ENCODE measurements at regions not wholly inside any gene's neighbourhood (a gene's known extent, or its start where the extent isn't known, plus 50 kb on each side); places are given as distances from the start of the nearest gene placed in this dataset.
"Not testable (repeated sequence)": the region's sequence is repeated elsewhere in the genome, so short reads cannot be mapped to it uniquely, and the experiment has no call there.

DNA sequence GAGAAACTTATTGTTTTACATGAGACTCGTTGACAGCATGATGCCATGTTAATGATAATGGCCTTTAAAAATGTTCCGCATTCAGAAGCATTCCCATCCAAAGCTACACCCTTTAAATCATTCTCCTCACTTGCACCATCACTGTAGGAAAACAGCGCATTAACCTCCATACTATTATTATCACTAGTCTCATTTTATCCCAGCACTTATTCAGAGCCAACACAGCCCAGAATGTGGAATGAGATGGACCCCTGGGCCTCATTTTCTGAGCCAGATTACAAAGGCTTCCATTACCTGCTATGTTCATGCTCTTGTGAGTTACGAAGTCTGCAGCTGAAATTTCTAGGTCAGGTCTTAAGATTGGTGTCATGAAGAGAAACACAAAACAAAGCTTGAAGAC, 159.4 kb downstream of the HS3ST3A1 start:
- no peak for DNase-seq

- DNase-seq = no peak
These were observed 159.9 kb downstream of the HS3ST3A1 start for GRCh38 chr17:13441873-13442272.

DNA sequence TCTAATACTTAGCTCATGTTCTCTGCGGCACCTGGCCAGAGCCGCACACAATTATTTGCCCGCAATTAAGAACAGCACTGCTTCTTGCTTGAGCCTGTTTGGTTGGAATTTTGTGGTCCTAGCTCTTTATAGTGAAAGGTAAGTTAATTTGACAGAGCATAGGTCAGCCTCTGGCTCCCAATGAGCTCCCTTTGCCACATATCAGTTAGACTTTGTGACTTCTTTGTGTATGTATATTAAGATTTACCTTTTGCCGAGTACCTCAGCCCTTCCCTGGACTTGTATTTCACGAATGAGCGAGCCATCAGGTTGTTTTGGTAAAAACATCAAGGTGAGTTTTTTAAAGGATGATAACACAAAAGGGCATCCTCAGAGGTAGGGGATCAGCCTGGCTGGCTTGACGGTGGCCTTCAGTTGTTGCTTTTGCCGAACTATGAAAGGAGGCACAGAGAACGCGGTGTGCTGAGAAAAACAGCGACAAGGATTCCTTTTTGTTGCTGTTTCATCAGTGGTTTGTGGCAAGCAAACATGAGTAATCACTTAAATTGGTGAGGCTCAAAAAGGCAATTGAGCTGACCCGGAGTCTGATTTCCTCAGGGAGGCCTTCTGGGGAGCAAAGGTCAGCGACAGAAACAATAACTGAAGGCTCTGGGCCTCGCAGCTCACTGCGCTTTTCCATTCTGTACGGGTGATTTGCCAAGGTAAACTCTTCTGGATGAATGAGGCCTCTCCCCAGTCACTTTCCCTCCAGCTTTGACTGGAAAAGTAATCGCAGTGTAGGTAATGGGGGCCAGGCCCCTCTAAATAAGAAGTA, 163.6 kb downstream of the HS3ST3A1 start:
- DNase-seq = no peak

DNA sequence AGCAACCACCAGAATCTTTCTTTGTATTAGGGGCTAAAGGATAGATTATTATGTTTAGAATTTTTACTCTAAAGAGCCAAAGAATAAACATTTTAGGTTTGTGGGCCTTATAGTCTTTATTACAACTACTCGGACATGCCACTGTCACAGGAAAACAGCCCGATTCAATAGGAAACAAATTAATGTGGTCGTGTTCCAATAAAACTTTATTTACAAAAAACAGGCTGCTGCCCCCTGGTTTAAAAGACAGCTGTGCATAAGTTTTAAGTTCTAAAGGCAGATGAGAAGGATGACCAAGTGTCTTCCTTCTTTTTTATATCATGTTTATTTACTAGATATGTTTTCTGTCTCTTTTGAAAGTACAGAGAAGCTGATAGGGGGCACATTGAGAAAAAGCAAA, 166.5 kb downstream of the HS3ST3A1 start:
- DNase-seq = no peak

DNA sequence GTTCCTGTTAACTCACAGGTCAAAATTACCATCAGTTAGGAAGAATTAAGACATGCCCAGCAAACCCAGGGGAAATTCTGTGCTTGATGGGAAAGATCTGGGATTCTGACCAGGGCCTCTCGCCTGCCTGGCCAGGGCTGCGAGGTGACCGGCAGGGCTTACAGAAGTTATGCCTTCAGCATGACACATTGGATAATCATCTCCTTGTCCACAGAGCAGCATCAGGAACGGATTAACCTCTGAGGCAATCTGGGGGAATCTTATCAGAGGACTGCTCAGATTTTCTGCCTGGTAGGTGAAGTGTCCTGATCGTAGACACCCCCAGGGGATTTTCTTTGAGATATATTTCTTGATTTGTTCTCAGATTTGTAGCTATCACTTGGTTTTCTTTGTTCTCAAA, 172.5 kb downstream of the HS3ST3A1 start:
- no peak for DNase-seq

DNA sequence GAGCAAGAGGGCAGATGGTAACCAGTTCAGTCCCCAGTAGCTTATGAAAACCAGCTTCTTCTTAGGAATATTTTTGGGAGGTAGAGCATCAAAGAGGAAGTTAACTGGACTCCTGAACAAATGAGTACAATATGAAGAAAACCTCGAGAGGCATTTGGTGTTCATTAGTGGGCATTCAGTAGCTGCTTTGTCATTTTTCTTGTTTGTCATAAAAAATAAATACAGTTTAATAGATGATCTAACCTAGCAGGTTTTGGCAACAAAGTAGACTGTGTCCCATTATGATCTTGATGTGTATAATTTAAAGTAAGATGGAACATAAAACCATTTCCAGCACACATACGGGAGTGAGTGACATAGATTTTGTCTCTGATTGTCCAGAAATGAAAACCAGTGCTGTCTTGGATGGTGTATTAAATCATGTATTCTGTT, 173.1 kb downstream of the HS3ST3A1 start:
- no peak for DNase-seq

DNA sequence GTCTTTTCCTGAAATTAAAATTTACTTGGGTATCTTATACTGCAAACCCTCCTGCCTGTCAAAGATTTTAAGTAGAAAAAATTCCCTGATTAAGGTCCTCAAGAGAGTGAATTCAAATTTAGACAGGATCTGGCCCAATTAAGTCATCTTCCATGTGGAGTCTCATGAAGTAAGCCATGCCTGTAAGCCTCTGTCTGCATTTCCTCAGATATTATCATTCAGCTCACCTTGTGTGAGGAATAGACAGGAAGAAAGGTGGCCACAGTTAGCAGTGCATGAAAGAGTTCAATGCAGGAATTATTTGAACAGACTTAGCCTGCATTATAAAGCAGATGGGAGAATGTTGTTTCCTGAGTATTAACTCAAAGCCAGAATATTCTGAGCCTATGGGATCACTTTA, 174.7 kb downstream of the HS3ST3A1 start:
- no peak for DNase-seq

- no peak for DNase-seq
These were observed 176.3 kb downstream of the HS3ST3A1 start for GRCh38 chr17:13425390-13425789.

GRCh38 chr17:13421581-13422130, 180.1 kb downstream of the HS3ST3A1 start:
- DNase-seq = no peak

GRCh38 chr17:13420878-13421277, 180.9 kb downstream of the HS3ST3A1 start:
- no peak for DNase-seq

DNA sequence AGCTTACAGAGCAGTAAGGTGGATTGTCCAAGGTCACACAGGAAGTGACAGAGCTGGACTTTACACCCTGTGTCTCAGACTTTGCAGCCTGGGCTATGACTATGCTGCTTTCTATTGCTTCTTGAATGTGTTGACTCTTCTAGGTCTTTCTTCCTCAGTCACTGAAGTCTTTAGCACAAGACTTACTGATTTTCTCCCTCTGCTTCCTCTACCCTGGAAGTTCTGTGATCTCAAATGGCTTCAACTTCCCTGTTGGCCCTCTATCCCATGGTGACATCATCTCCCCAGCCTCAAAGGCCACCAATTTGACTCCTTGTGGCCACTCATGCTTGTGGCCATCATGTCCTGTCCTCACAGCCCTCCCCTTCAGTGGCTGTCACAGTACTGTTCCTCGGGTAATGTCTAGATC, 181.3 kb downstream of the HS3ST3A1 start:
- no peak for DNase-seq

DNA sequence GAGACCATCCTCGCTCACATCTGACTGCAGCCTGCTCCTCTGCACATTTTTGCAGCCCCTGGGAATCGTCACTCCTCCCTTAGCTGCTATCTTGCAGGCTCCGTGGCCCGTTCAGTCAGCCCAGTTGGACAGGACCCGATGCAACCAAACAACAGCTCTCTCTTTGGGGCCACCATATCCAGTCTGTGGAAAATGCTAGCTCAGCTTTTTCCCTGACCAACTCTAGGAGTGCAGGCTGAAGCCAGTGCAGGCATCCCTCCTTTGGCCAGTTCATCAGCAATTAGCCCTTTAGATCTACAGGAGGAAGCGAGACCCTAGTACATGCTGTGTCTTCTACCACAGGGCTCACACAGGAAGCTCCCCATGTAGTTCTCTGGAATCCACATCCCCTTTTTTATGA, 182.1 kb downstream of the HS3ST3A1 start:
- DNase-seq = no peak

DNA sequence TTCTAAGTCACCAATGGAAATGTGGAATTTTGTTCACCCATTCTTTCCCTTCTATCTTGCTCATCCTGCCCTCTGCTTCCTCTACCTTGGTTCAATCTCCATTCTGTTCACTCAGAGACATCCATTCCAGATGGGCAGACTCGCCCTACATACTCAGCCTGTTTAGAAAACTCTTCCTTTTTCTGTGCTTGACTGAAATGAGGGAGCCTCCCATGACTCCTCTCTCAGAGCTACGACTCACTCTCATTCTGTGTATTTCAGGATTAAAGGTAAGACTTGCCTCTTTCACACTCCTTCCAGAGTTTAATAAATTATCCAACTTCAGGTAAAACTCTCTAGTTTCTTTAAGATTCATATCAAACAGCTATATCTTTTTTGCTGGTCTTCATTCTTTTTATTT, 182.8 kb downstream of the HS3ST3A1 start:
- DNase-seq = no peak

GRCh38 chr17:13417381-13417950, 184.3 kb downstream of the HS3ST3A1 start:
- DNase-seq = no peak

DNA sequence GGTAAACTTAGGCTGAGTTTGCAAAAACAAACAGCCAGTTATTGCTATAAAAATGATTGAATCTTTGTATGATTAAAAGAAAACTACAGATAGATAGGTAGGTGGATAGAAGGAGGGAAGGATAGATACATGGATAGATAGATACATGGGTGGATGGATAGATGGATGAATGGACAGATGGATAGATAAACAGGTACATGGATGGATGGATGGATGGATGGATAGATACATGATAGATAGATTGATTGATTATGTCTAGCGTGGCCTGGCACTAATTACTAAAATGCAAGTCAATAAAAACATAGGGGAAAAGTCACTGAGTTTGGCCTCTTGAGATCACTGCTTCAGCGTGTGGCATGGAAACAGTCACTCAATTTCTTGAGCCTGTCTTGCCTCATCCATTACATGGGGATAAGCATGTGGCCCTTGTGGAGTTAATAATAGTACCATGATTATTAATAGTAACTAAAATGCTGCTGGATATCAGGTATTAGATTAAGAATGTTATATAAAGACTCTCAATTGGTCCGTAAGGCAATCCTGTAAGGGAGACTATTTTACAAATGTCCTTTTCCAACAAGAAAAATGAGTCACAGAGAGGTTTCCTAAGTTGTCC, 184.9 kb downstream of the HS3ST3A1 start:
- no peak for DNase-seq

DNA sequence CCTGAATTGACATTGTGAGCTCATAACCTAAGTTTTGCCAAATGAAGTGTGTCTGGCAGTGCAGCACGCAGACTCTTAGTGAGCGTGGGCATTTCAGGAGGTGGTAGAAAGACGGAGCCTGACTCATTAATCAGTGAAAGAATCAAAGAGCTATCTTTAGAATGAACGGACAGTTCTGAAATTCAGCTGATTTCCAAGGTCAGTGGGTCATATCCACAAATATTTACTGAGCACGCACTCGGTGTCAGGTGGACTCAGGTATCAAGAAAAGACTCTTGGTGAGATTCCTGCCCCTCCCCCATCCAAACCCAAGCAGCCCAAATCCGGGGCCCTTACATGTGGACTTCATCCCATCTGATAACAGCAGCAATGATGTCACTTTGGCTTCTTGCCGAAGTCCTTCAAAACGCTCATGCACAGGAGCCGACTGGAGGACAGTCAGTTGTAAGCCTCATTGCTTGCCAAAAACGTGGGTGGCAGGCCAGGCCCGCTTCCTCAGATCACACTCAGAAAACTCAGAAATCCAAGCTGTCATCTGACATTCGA, 185.8 kb downstream of the HS3ST3A1 start:
- no peak for DNase-seq

GRCh38 chr17:13415200-13415599, 186.5 kb downstream of the HS3ST3A1 start:
- DNase-seq = not testable (repeated sequence)

DNA sequence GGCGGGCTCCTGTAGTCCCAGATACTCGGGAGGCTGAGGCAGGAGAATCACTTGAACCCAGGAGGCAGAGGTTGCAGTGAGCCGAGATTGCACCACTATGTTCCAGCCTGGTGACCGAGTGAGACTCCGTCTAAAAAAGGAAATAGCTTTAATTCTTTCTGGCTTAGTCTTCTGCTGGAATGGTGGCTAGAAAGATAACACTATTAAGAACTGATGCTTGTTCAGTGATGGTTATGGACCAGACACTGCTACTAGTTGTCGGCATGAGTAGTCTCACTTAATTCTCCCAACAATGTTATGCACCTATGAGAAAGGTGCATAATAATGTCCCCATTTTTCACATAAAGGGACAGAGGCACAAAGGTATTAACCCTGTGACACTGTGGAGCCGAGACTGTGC, 188.7 kb downstream of the HS3ST3A1 start:
- no peak for DNase-seq

DNA sequence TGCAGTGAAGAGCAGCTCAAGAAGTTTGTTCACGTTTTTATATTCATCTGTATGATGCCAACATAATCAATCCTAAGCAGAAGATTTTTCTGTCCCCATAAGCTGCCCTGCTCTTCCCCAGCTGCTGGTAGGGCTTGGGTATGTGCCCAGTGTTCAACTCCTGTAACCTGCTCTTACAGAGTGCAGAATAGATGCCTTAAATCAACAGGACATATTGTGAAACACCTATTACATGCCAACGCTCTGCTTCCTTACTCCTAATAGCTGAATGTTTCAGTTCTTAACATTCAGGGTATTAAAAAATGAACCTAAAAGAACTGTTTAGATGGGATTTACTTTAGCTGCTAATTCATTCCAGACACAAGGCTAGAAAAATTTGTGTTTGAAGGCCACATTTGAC, 190.9 kb downstream of the HS3ST3A1 start:
- DNase-seq = no peak

DNA sequence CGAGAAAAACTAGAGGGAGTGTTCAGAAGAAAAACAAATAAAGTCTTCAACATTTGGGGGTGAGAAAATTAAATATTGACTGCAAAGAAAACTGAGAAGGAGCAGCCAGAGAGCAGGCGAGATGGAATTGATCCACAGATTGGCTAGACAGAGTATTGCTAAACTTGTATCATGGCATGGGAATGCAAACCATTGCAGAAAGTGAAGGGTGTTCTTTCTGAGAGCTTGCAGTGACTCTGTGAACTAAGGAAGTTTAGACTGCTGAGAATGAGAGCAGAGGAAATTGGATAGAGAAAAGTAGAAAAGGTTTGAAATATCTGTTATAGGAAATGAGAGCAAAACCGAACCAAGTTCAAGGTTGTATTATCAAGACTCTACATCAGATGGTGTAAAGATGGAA, 191.5 kb downstream of the HS3ST3A1 start:
- DNase-seq = no peak

DNA sequence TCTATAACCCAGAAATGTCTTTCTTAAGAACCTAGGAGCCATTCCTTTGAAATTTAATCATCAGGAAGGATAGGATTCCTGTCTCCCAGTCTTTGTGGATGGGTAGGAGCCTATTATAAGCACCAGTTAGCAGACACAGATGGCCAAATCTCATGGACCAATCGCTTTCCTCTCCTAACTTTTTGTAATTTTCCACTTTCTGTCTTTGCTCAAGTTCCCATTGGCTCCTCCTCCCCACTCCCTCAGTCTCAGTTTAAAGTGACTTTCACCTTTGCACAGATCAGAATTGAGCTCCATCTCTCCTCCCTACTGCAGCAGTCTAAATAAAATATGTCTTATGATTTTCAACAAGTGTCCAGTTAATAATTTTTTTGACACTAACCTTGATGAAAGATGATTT, 192.3 kb downstream of the HS3ST3A1 start:
- no peak for DNase-seq

- DNase-seq = no peak
These were observed 194.3 kb downstream of the HS3ST3A1 start for GRCh38 chr17:13407381-13407780.

DNA sequence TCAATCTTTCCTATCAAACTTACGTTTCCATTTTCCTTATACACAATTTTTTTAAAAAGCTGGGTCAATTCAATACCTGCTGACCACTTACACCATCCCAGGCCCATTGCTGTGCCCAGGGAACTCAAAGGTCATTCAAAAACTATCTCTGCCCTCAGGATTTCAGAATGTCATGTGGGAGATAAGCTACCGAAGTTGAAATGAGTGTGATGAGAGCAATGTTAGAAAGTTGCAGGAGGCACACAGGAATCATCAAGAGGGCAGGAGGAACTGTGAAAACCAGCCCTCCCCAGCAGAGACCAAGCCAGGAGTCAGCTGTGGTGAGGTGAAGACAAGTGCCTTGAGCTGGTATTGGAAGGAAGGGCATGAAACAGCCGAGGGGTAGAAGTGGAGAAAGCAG, 195.9 kb downstream of the HS3ST3A1 start:
- DNase-seq = no peak

GRCh38 chr17:13405080-13405479, 196.6 kb downstream of the HS3ST3A1 start:
- DNase-seq = no peak
